GM23338 (cell line): ENCODE measurements at regions not wholly inside any gene's neighbourhood (a gene's known extent, or its start where the extent isn't known, plus 50 kb on each side); places are given as distances from the start of the nearest gene placed in this dataset.

Source experiments
- ATAC-seq: fragments of 200-7000 bp; cut with Tn5 transposase; 3 replicates; pipeline ENCODE4 v1.9.1; 2020
- DNase-seq: peaks from one replicate; pipeline ENCODE4 v3.0.0-alpha.2; 2015; ENCODE audit warnings: low spot score
- H2AFZ ChIP-seq: fragments of 200-600 bp; sonication (generic); 2 replicates; pipeline ENCODE4 v1.8.0; 2016; ENCODE audit warnings: antibody characterized with exemption, mild to moderate bottlenecking, moderate library complexity
- H3F3A ChIP-seq: fragments of 200-600 bp; sonication (generic); replicated peaks from 2 replicates; pipeline ENCODE4 v1.8.0; 2017; ENCODE audit warnings: antibody characterized with exemption, mixed run types, low read depth
- H3K27ac ChIP-seq: fragments of 200-600 bp; sonication (generic); 2 replicates; pipeline ENCODE4 v1.6.1; 2016; ENCODE audit warnings: low read depth
- H3K27me3 ChIP-seq: fragments of 200-600 bp; sonication (generic); 2 replicates; pipeline ENCODE4 v1.8.0; 2016; ENCODE audit warnings: mild to moderate bottlenecking, mixed run types, moderate library complexity; ENCODE audit not compliant: insufficient read depth
- H3K36me3 ChIP-seq: fragments of 200-600 bp; sonication (generic); 2 replicates; pipeline ENCODE4 v1.8.0; 2016; ENCODE audit warnings: mild to moderate bottlenecking; ENCODE audit not compliant: insufficient read depth
- H3K4me1 ChIP-seq: fragments of 200-600 bp; sonication (generic); 2 replicates; pipeline ENCODE4 v1.8.0; 2016; ENCODE audit warnings: mild to moderate bottlenecking, moderate library complexity; ENCODE audit not compliant: insufficient read depth
- H3K4me2 ChIP-seq: fragments of 200-600 bp; sonication (generic); 2 replicates; pipeline ENCODE4 v1.7.1; 2017; ENCODE audit warnings: mixed run types
- H3K4me3 ChIP-seq: fragments of 200-600 bp; sonication (generic); 2 replicates; pipeline ENCODE4 v1.6.1; 2016; ENCODE audit warnings: mixed run types
- H3K79me2 ChIP-seq: fragments of 200-600 bp; sonication (generic); replicated peaks from 2 replicates; pipeline ENCODE4 v1.8.0; 2017; ENCODE audit warnings: mild to moderate bottlenecking; ENCODE audit not compliant: insufficient read depth
- H3K9me2 ChIP-seq: fragments of 200-600 bp; sonication (generic); 2 replicates; pipeline ENCODE4 v1.8.0; 2017; ENCODE audit not compliant: insufficient read depth
- H4K20me1 ChIP-seq: fragments of 200-600 bp; sonication (generic); replicated peaks from 2 replicates; pipeline ENCODE4 v1.8.0; 2017; ENCODE audit warnings: mild to moderate bottlenecking; ENCODE audit not compliant: insufficient read depth
- H3K27ac Mint-ChIP-seq: 2 replicates; pipeline ENCODE4 v1.8.0; 2020; ENCODE audit warnings: inconsistent platforms, mild to moderate bottlenecking, moderate library complexity, mixed read lengths
- H3K27me3 Mint-ChIP-seq: 3 replicates; pipeline ENCODE4 v1.8.0; 2022; ENCODE audit warnings: low read depth, mild to moderate bottlenecking, moderate library complexity, mixed read lengths, inconsistent platforms; ENCODE audit not compliant: insufficient read depth, poor library complexity
- H3K36me3 Mint-ChIP-seq: 3 replicates; pipeline ENCODE4 v1.8.0; 2021; ENCODE audit warnings: low read depth, mild to moderate bottlenecking, inconsistent platforms, moderate library complexity, mixed read lengths
- H3K4me1 Mint-ChIP-seq: 3 replicates; pipeline ENCODE4 v1.8.0; 2020; ENCODE audit warnings: mild to moderate bottlenecking, inconsistent platforms, mixed read lengths
- H3K4me3 Mint-ChIP-seq: 3 replicates; pipeline ENCODE4 v1.8.0; 2021; ENCODE audit warnings: moderate library complexity, mild to moderate bottlenecking, inconsistent platforms, mixed read lengths
- H3K9me3 Mint-ChIP-seq: 3 replicates; pipeline ENCODE4 v1.8.0; 2020; ENCODE audit warnings: moderate library complexity, mild to moderate bottlenecking, inconsistent platforms, mixed read lengths
- CREB1 ChIP-seq: fragments of 250-450 bp; sonication (Bioruptor Pico); IDR thresholded peaks from 2 replicates; pipeline ENCODE4 v1.5.0; 2020; ENCODE audit warnings: low read depth, mild to moderate bottlenecking, moderate library complexity
- CTCF ChIP-seq, 2 experiments: fragments of 200-600 bp in 1 of 2; sonication (generic) in 1 of 2; conservative IDR thresholded peaks; 2 replicates each; pipeline versions ENCODE4 v1.5.1 to v1.6.1; 2016 to 2017; ENCODE audit warnings: antibody characterized with exemption in 2 of 2, low read depth in 2 of 2, mild to moderate bottlenecking in 2 of 2, moderate library complexity in 1 of 2
- ETS1 ChIP-seq: IDR thresholded peaks from 2 replicates; pipeline ENCODE4 v1.6.1; 2016; ENCODE audit warnings: antibody characterized with exemption
- EZH2 ChIP-seq: fragments of 200-600 bp; sonication (generic); IDR thresholded peaks from one replicate; pipeline ENCODE4 v1.8.0; 2017; ENCODE audit warnings: antibody characterized with exemption, mild to moderate bottlenecking, low read depth; ENCODE audit not compliant: unreplicated experiment
- EZH2phosphoT487 ChIP-seq: fragments of 200-600 bp; sonication (generic); IDR thresholded peaks from one replicate; pipeline ENCODE4 v1.8.1; 2018; ENCODE audit warnings: antibody characterized with exemption; ENCODE audit not compliant: unreplicated experiment
- JUNB ChIP-seq: IDR thresholded peaks from one replicate; pipeline ENCODE4 v1.6.1; 2016; ENCODE audit warnings: antibody characterized with exemption; ENCODE audit not compliant: unreplicated experiment
- NANOG ChIP-seq: IDR thresholded peaks from 2 replicates; pipeline ENCODE4 v1.6.1; 2016; ENCODE audit warnings: antibody characterized with exemption, borderline replicate concordance
- POLR2AphosphoS5 ChIP-seq: IDR thresholded peaks from 2 replicates; pipeline ENCODE4 v1.6.1; 2016; ENCODE audit warnings: antibody characterized with exemption, low read depth
- STAT1 ChIP-seq: IDR thresholded peaks from one replicate; pipeline ENCODE4 v1.6.1; 2016; ENCODE audit warnings: antibody characterized with exemption; ENCODE audit not compliant: unreplicated experiment
- ZNF114 ChIP-seq: fragments of 250-450 bp; sonication (Bioruptor Pico); IDR thresholded peaks from 2 replicates; pipeline ENCODE4 v1.5.0; 2020; ENCODE audit warnings: mild to moderate bottlenecking, moderate library complexity
- ZNF331 ChIP-seq: fragments of 250-450 bp; sonication (Bioruptor Pico); IDR thresholded peaks from 2 replicates; pipeline ENCODE4 v1.5.0; 2020; ENCODE audit warnings: low read depth, mild to moderate bottlenecking, moderate library complexity
- ZNF462 ChIP-seq: fragments of 250-450 bp; sonication (Bioruptor Pico); IDR thresholded peaks from 2 replicates; pipeline ENCODE4 v1.5.0; 2020; ENCODE audit warnings: mild to moderate bottlenecking, moderate library complexity
- TF ChIP-seq, protein P1 (sequence below): IDR thresholded peaks from one replicate; pipeline ENCODE4 v1.6.1; 2018; ENCODE audit warnings: antibody characterized with exemption; ENCODE audit not compliant: unreplicated experiment

- no peak overlapping the region for H3K4me2 ChIP-seq
- H3K27ac ChIP-seq = no peak overlapping the region
- Mint-ChIP-seq H3K27me3 (peaks cover 3% of the 10 kb centered on the region), H3K27ac (no peak overlapping the region), H3K9me3 (no peaks in the 10 kb centered on the region), H3K4me1 (peaks cover 20% of the 10 kb centered on the region), H3K4me3 (no peak overlapping the region), H3K36me3 (no peaks in the 10 kb centered on the region)
- H3K79me2 ChIP-seq = no peaks in the 10 kb centered on the region
- H2AFZ ChIP-seq = peak overlapping the region; percentile 81; the same call in 1 of the 2 replicates
- H4K20me1 ChIP-seq = no peaks in the 10 kb centered on the region
- H3K9me2 ChIP-seq = peaks cover 9% of the 10 kb centered on the region; the same call in 1 of the 2 replicates
- no peak overlapping the region for H3K4me3 ChIP-seq
- TF ChIP-seq EZH2phosphoT487 (no peak), POLR2AphosphoS5 (no peak), JUNB (no peak), ZNF462 (CRISPR knock-in tag) (no peak), CTCF (conservative IDR thresholded peaks at IDR 0.05; ENCODE audit: low read depth in 2 of 2) (no peak), ZNF114 (CRISPR knock-in tag) (no peak), STAT1 (no peak), NANOG (no peak), ZNF331 (CRISPR knock-in tag) (no peak), CREB1 (CRISPR knock-in tag) (no peak), EZH2 (no peak), ETS1 (no peak)
- TF ChIP-seq, protein P1, sequence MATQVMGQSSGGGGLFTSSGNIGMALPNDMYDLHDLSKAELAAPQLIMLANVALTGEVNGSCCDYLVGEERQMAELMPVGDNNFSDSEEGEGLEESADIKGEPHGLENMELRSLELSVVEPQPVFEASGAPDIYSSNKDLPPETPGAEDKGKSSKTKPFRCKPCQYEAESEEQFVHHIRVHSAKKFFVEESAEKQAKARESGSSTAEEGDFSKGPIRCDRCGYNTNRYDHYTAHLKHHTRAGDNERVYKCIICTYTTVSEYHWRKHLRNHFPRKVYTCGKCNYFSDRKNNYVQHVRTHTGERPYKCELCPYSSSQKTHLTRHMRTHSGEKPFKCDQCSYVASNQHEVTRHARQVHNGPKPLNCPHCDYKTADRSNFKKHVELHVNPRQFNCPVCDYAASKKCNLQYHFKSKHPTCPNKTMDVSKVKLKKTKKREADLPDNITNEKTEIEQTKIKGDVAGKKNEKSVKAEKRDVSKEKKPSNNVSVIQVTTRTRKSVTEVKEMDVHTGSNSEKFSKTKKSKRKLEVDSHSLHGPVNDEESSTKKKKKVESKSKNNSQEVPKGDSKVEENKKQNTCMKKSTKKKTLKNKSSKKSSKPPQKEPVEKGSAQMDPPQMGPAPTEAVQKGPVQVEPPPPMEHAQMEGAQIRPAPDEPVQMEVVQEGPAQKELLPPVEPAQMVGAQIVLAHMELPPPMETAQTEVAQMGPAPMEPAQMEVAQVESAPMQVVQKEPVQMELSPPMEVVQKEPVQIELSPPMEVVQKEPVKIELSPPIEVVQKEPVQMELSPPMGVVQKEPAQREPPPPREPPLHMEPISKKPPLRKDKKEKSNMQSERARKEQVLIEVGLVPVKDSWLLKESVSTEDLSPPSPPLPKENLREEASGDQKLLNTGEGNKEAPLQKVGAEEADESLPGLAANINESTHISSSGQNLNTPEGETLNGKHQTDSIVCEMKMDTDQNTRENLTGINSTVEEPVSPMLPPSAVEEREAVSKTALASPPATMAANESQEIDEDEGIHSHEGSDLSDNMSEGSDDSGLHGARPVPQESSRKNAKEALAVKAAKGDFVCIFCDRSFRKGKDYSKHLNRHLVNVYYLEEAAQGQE = no peak
- H3K27me3 ChIP-seq = no peaks in the 10 kb centered on the region
- DNase-seq (no peak), ATAC-seq (peak; percentile 62)
- no peaks in the 10 kb centered on the region for H3K36me3 ChIP-seq
- peaks cover 4% of the 10 kb centered on the region; the same call in 1 of the 2 replicates for H3K4me1 ChIP-seq
- no peaks in the 10 kb centered on the region for H3F3A ChIP-seq
These were observed 288.7 kb downstream of the SOX2 start for GRCh38 chr3:182000447-182000846.
